Ascending aorta (tissue), 2 donors: ENCODE measurements at regions not wholly inside any gene's neighbourhood (a gene's known extent, or its start where the extent isn't known, plus 50 kb on each side); places are given as distances from the start of the nearest gene placed in this dataset.

Experiments
- DNase-seq, 2 donors: peaks; one replicate each; pipeline ENCODE4 v3.0.0-alpha.2; 2019; ENCODE audit warnings: low spot score in 2 of 2
- H3K27ac ChIP-seq, 2 donors: fragments of 200-600 bp; sonication (generic); one replicate each; pipeline ENCODE4 v1.5.1; 2016 to 2017; ENCODE audit warnings: mild to moderate bottlenecking in 1 of 2
- H3K27me3 ChIP-seq: fragments of 200-600 bp; sonication (generic); one replicate; pipeline ENCODE4 v1.5.1; 2017
- H3K36me3 ChIP-seq, 2 donors: fragments of 200-600 bp; sonication (generic); one replicate each; pipeline ENCODE4 v1.5.1; 2016
- H3K4me1 ChIP-seq, 2 donors: fragments of 200-600 bp; sonication (generic); one replicate each; pipeline ENCODE4 v1.5.1; 2016 to 2017; ENCODE audit warnings: mild to moderate bottlenecking in 1 of 2
- H3K4me3 ChIP-seq, 2 donors: fragments of 200-600 bp; sonication (generic); one replicate each; pipeline ENCODE4 v1.5.1; 2016 to 2017; ENCODE audit warnings: mild to moderate bottlenecking in 1 of 2
- H3K9me3 ChIP-seq, 2 donors: fragments of 200-600 bp; sonication (generic); one replicate each; pipeline ENCODE4 v1.5.1; 2016
- intact Hi-C: fragments of 100-400 bp; cut with DNase I; formaldehyde crosslinking; loops from one replicate; pipeline ENCODE4 v1.15.1; 2023
- TF ChIP-seq, protein P1 (sequence below), 3 experiments: fragments of 200-600 bp in 2 of 3; fragments of 450-650 bp in 1 of 3; sonication (generic) in 2 of 3; IDR thresholded peaks; one replicate each; pipeline ENCODE4 v1.5.1; 2016 to 2019; ENCODE audit warnings: antibody characterized with exemption in 3 of 3, mild to moderate bottlenecking in 1 of 3, moderate library complexity in 1 of 3

DNA sequence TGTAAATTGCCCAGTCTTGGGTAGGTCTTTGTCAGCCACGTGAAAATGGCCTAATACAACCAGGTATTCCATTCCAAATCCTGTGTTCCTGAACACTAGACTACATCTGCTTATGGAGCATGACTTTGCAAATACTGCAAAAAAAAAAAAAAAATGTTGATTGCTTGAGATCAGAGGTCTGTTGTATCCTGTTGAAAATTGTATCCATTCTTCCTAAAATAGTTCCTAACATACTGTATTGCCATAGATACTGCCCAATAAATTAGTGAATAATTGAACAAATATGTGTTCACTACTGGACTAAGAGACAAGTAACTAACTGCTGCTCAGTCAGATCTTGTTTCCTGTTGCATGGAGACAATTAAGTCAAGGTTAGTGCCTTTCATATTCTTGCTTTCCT lies 164.3 kb upstream of the PABPC4L start:
- no peak overlapping the region for H3K4me3 ChIP-seq
- no peak for DNase-seq
- TF ChIP-seq, protein P1, sequence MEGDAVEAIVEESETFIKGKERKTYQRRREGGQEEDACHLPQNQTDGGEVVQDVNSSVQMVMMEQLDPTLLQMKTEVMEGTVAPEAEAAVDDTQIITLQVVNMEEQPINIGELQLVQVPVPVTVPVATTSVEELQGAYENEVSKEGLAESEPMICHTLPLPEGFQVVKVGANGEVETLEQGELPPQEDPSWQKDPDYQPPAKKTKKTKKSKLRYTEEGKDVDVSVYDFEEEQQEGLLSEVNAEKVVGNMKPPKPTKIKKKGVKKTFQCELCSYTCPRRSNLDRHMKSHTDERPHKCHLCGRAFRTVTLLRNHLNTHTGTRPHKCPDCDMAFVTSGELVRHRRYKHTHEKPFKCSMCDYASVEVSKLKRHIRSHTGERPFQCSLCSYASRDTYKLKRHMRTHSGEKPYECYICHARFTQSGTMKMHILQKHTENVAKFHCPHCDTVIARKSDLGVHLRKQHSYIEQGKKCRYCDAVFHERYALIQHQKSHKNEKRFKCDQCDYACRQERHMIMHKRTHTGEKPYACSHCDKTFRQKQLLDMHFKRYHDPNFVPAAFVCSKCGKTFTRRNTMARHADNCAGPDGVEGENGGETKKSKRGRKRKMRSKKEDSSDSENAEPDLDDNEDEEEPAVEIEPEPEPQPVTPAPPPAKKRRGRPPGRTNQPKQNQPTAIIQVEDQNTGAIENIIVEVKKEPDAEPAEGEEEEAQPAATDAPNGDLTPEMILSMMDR (IDR thresholded peaks at IDR 0.05) = no peak

GRCh38 chr4:134364928-134365327 lies 163.3 kb upstream of the PABPC4L start:
- no peak overlapping the region for H3K27ac ChIP-seq
- TF ChIP-seq, protein P1 (IDR thresholded peaks at IDR 0.05) = no peak
- no peak for DNase-seq
- intact Hi-C loops = no loop called here
- no peaks in the 10 kb centered on the region for H3K36me3 ChIP-seq
- H3K9me3 ChIP-seq = no peaks in the 10 kb centered on the region
- no peaks in the 10 kb centered on the region for H3K4me1 ChIP-seq
- H3K27me3 ChIP-seq = no peaks in the 10 kb centered on the region
- H3K4me3 ChIP-seq = no peak overlapping the region

More for the DNA sequence above, 164.3 kb upstream of the PABPC4L start:
- Histone ChIP-seq H3K9me3 (no peaks in the 10 kb centered on the region), H3K27ac (no peak overlapping the region), H3K27me3 (no peaks in the 10 kb centered on the region), H3K4me1 (no peaks in the 10 kb centered on the region), H3K36me3 (no peaks in the 10 kb centered on the region)
- intact Hi-C loops = no loop called here

GRCh38 chr4:134345244-134345643 lies 143.7 kb upstream of the PABPC4L start:
- no peaks in the 10 kb centered on the region for H3K4me1 ChIP-seq
- TF ChIP-seq, protein P1 (IDR thresholded peaks at IDR 0.05) = no peak
- H3K27me3 ChIP-seq = no peaks in the 10 kb centered on the region
- no peak overlapping the region for H3K4me3 ChIP-seq
- H3K9me3 ChIP-seq = no peaks in the 10 kb centered on the region
- no peak overlapping the region for H3K27ac ChIP-seq
- H3K36me3 ChIP-seq = no peaks in the 10 kb centered on the region
- intact Hi-C loops = no loop called here
- DNase-seq = no peak

GRCh38 chr4:134343656-134344055 lies 142.1 kb upstream of the PABPC4L start:
- H3K36me3 ChIP-seq = no peaks in the 10 kb centered on the region
- no peaks in the 10 kb centered on the region for H3K4me1 ChIP-seq
- H3K27ac ChIP-seq = no peak overlapping the region
- intact Hi-C loops = no loop called here
- TF ChIP-seq, protein P1 (IDR thresholded peaks at IDR 0.05) = no peak
- no peak for DNase-seq
- no peak overlapping the region for H3K4me3 ChIP-seq
- no peaks in the 10 kb centered on the region for H3K27me3 ChIP-seq
- no peaks in the 10 kb centered on the region for H3K9me3 ChIP-seq

GRCh38 chr4:134343081-134343480 lies 141.5 kb upstream of the PABPC4L start:
- no peak for DNase-seq
- Histone ChIP-seq H3K36me3 (no peaks in the 10 kb centered on the region), H3K9me3 (no peaks in the 10 kb centered on the region), H3K4me1 (no peaks in the 10 kb centered on the region), H3K27ac (no peak overlapping the region), H3K4me3 (no peak overlapping the region), H3K27me3 (no peaks in the 10 kb centered on the region)
- TF ChIP-seq, protein P1 (IDR thresholded peaks at IDR 0.05) = no peak
- intact Hi-C loops = no loop called here

DNA sequence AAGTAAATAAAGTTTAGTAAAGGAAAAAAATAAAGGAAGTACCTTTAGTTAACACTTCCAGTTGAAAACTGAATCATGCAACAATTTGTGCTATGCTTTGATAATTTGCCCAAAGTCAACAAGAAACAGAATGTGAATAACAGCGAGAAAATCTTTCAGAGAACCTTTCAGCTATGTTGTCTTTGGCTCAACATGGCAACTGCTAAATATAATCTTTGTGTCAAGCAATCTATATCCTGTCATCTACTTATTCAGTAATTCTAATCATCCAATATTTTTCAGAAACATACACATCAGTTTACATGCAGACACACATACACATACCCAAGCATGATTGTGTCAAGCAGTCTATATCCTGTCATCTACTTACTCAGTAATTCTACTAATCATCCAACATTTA lies 136.0 kb upstream of the PABPC4L start:
- Histone ChIP-seq H3K9me3 (no peaks in the 10 kb centered on the region), H3K36me3 (no peaks in the 10 kb centered on the region), H3K27me3 (no peaks in the 10 kb centered on the region), H3K4me1 (peaks cover 0 to 3% of the 10 kb centered on the region in 2 donors), H3K4me3 (no peak overlapping the region), H3K27ac (no peak overlapping the region)
- no peak for DNase-seq
- TF ChIP-seq, protein P1 (IDR thresholded peaks at IDR 0.05) = no peak
- intact Hi-C loops = loop anchor here (10.0 kb wide), 1 partner anchor 133 kb away; the partner anchor contains the start of gene PABPC4L
